ENCODE measurements at regions not wholly inside any gene's neighbourhood (a gene's known extent, or its start where the extent isn't known, plus 50 kb on each side); places are given as distances from the start of the nearest gene placed in this dataset.

- TF ChIP-seq CTCF (IDR thresholded peaks at IDR 0.05; ENCODE audit: low read depth, low read length, missing input control) (no peak), REST (IDR thresholded peaks at IDR 0.05) (no peak), FOXA1 (IDR thresholded peaks at IDR 0.05) (no peak), ZBTB33 (IDR thresholded peaks at IDR 0.05) (no peak)
Measured at GRCh38 chr6:9200712-9201111, 765.4 kb upstream of the SLC35B3 start.

Measured in liver (tissue), 2 donors.